ENCODE measurements at regions not wholly inside any gene's neighbourhood (a gene's known extent, or its start where the extent isn't known, plus 50 kb on each side); places are given as distances from the start of the nearest gene placed in this dataset.

- TF ChIP-seq POLR2AphosphoS5 (IDR thresholded peaks at IDR 0.05; ENCODE audit: low read length) (no peak), RELA (IDR thresholded peaks at IDR 0.05; ENCODE audit: borderline replicate concordance, partially characterized antibody) (no peak), HDAC2 (IDR thresholded peaks at IDR 0.05) (no peak), CREB1 (IDR thresholded peaks at IDR 0.05; ENCODE audit: low read depth) (no peak), CTCF (IDR thresholded peaks at IDR 0.05 in 2 of 3, conservative IDR thresholded peaks at IDR 0.05 in 1 of 3; ENCODE audit: control insufficient read depth in 2 of 3, extremely low read depth in 1 of 3, insufficient read depth in 1 of 3, low read depth in 3 of 3, low read length in 3 of 3) (no peak), GABPA (IDR thresholded peaks at IDR 0.05; ENCODE audit: low read depth) (no peak), HDGF (IDR thresholded peaks at IDR 0.05) (no peak), PAX8 (IDR thresholded peaks at IDR 0.05) (no peak), USF1 (IDR thresholded peaks at IDR 0.05; ENCODE audit: borderline replicate concordance, extremely low read length, insufficient read depth, low read depth, low read length) (no peak), CHD4 (IDR thresholded peaks at IDR 0.05) (no peak), SMARCA5 (IDR thresholded peaks at IDR 0.05) (no peak)
Measured at GRCh38 chr4:54428940-54429339, 199.8 kb downstream of the PDGFRA start.

Data from GM12878 (cell line).